OCI-M1 (cell line): ENCODE measurements at regions not wholly inside any gene's neighbourhood (a gene's known extent, or its start where the extent isn't known, plus 50 kb on each side); places are given as distances from the start of the nearest gene placed in this dataset.
"Not testable (repeated sequence)": the region's sequence is repeated elsewhere in the genome, so short reads cannot be mapped to it uniquely, and the experiment has no call there.

Experiments
- DNase-seq: peaks from one replicate; lab custom pipeline; 2025; lab: John Stamatoyannopoulos, UW

DNA sequence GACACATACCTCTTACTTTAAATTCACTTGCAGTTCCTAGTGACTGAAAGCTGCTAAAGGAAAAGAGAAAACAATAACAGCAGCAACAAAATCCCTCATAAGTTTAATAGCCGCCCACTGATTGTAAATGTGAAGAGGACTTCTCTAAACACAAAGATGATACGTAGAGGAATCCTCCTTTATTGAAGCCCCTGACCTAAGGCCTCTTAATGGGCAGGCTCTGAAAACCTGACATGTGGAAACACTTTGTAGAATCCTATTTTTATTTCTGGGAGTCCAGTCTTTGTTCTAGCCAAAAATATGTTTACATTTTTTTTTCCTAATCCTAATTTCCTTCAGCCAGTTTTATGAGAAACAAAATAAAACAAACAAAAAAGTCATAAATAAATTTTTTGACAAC is 1277.7 kb upstream of the CELF4 start:
- DNase-seq = no peak

GRCh38 chr18:38826247-38826646 is 1260.6 kb upstream of the CELF4 start:
- no peak for DNase-seq

DNA sequence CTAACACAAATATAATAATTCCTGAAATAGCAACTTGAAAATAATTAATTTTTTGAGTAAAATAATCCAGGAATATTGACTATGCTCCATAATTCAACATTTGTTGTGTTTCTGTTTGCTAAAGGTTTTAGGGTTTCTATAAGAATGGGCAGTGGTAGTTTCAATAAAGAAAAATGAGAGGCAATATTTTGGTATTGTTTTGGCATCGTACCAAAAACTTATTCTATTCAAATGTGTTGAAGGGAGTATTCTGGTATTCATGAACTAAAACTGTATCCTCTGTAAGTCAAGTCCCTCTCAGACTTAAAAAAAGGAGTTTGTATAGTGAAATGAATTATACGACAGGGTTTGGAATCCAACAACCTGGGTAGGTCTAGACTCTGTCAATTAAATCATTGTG is 1245.6 kb upstream of the CELF4 start:
- DNase-seq = no peak

GRCh38 chr18:38810789-38811188 is 1245.2 kb upstream of the CELF4 start:
- no peak for DNase-seq

DNA sequence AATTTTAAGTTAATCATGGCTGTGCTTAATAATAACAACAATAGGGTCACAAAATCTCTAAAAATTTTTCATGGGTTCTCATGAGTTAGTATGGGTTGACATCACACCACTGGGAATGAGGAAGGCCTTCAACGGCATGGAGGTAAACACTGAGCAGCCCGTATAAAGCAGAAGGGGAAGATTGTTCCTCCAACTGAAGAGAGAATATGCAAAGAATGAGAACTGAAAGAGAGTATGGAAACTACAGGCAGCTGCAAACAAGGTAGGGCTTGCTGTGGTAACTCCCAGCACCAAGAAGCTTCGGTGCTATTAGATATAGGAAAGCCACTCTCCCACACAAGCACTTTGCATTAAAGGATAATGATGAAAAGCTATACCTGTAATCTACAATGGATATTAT is 1242.3 kb upstream of the CELF4 start:
- no peak for DNase-seq

DNA sequence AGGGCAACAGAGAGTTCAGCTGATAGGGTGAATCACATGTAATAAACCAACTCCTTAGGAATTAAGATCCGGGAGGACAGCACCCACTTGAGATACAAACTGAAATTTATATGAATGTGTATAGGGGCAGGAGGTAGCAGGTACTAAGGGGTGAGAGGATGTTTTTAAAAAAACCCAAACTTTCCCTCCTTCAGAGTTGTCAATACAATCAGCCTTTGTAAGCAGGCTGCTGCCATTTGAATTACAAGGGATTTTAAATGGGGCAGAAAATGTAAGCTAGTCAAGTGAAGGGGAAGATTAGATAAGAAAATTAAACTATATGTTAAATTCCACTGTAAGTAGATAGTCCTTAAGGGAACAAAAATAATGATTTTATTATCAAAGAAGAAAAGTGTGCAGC is 1239.7 kb upstream of the CELF4 start:
- no peak for DNase-seq

DNA sequence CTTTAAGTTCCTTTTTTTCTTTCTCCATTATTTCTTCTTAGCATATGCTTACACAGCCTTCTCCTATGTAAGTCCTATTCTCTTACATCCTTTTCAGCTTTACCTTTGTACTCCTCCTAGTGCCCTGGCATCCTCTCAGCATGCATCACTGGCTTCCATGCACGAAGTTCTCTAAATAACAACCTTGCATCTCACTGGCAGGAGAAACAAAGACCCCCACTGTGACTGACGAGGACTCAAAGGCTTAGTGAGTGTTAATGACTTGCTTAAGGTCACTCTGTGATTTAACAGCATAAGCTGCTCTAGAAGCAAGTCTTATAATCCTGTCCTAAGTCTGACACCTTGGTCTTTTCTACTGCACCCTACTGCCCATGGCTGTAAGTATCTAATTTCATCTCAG is 1236.0 kb upstream of the CELF4 start:
- DNase-seq = no peak

DNA sequence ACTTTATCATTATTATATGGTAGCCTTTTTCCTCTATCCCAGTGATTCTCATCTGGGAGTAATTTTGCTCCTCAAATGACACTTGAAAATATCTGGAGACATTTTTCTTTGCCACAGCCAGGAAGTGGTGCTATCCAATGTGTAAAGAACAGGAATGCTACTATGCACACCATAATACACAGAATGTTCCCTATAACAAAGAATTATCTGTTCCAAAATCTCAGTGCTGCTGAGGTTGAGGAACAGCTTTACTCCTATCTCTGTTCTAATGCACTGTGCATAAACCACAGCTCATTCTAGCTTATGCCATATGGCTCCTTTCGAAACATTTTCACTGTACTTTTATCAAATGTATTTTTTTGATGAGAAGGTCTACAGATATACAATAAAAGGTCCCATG is 1231.2 kb upstream of the CELF4 start:
- no peak for DNase-seq

DNA sequence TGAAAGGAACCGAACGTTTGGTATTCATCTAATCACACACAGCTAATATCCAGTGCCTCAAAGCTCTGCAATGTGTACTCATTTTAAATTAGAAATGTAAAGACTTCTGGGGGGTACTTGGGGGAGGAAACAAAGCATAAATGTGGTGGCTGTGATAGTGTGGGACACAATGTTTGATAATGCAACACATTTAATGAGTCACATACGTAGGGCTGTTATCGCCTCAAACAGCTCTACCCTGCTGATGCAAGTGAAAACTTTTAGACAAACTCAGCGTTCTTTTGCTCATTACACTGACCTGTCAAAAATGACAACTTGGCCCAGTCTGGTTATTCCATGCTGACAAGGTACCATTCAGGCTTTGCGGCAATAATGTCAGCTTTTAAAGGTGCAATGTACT is 1227.1 kb upstream of the CELF4 start:
- peak; percentile 95 for DNase-seq

DNA sequence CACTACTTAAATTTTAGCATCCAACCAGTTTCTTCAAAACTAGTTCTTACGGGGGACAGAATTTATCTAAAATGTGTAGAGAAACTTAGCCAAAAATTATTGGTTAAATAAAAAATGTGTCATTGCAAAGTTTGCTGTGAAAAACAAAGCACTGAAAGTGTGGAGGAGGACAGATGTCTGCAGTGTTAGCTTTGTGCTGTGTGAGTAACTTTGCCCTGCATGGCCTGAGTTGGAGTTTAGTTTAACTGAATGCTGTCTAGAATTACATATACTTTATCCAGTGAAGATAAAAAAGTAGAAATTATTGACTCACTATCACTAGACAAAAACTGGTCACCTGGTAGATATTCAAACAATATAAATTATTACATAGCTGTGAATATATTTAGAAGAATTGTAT is 1225.2 kb upstream of the CELF4 start:
- no peak for DNase-seq

DNA sequence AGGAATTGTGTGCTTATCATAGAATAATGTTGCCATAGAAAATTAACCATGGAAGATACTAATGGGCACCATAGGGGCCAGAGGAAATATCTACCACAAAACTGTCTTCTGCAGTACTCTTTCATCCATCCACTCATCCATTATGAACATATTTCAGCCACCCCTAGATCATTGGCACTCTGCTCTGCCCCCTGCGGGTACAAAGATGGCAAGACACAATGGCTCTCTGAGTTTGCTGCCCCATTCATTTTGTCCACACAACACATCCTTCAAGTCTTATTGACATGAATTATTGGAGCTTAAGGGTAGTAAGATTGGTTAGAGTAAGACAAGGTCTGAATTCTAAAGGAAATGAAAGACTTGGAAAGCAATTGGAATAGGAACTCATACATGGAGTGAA is 1224.7 kb upstream of the CELF4 start:
- DNase-seq = peak; percentile 49

DNA sequence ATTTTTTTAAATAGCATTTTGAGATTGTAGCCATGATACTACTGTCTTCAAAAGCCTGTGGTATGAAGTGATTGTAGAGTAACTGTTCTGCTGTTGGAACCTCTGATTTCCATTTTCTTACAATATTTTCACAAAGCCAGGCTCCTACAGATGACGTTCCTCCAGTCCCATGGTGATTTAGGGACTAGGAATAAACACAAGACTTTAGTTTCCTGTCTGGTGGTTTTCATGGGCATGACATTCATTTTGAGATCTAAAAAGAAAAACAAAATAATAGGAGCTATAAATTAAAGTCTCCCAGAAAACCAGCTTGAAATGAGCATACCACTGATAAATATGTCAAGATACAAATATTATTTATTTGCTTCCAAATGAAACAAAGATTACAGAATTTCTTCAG is 1223.5 kb upstream of the CELF4 start:
- DNase-seq = no peak

GRCh38 chr18:38786906-38787305 is 1221.3 kb upstream of the CELF4 start:
- no peak for DNase-seq

DNA sequence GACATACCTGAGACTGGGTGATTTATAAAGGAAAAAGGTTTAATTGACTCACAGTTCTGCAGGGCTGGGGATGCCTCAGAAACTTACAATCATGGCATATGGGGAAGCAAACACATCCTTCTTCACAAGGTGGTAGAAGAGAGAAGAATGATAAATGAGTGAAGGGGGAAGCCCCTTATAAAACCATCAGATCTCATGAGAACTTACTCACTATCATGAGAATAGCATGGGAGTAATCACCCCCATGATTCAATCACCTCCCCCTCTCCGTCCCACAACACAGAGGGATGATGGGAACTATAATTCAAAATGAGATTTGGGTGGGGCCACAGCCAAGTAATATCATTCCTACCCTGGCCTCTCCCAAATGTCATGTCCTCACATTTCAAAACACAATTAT is 1206.0 kb upstream of the CELF4 start:
- DNase-seq = not testable (repeated sequence)

GRCh38 chr18:38768504-38768903 is 1202.9 kb upstream of the CELF4 start:
- DNase-seq = no peak

- no peak for DNase-seq
Observed at GRCh38 chr18:38759457-38759856, 1193.9 kb upstream of the CELF4 start.

DNA sequence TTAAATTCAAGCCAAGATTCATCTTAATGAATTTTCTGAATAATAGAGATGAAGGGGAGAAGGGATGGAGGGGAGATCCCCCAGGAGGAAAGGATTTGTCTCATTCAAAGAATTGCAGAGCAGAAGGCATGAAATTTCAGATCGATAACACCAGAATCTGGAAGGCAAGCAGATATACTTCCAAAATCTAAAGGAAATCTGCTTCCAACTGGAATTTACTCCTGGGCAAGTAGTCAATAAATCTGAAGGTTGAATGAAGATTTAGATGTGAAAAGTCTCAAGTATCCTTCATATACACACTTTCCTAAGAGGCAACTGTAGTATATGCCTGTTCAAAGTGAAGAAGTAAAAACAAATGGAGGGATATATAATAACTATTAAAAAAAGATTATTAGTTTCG is 1190.8 kb upstream of the CELF4 start:
- no peak for DNase-seq

DNA sequence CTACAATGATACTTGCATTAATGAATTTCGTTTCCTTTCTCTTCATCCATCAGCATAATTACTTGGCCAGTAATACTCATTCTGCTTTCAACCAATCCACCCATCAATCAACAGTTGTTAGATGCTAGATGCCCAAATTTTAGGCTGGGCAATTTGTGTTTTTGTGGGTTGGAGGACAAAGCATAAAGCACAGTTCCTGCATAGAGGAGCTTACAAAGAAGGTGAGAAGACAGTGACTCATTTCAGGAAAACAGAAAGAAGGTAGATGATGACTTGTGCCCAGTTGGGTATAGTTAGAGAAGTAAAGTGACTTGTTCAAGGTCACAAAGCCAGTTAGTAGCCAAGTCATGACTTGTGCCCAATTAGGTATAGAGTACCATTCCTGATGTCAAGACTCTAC is 1186.8 kb upstream of the CELF4 start:
- DNase-seq = no peak

DNA sequence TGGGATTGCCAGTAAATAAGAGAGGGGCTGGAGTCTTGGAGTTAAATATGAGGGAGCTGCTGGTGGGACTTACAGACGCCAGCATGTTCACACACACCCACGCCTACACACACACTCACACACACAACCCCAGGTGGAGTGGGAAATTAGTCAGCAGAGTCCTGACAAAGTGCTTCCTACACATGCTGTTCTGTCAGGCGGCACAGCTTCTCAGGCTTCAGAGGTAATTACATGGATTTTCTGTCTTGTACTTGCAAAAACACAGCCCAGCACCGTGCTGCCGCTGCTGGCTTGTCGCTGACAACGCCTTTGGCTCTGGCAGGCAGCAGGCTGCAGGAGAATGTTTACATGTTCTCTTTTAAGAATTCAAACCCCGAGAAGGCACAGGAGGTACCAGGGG is 1186.3 kb upstream of the CELF4 start:
- no peak for DNase-seq

DNA sequence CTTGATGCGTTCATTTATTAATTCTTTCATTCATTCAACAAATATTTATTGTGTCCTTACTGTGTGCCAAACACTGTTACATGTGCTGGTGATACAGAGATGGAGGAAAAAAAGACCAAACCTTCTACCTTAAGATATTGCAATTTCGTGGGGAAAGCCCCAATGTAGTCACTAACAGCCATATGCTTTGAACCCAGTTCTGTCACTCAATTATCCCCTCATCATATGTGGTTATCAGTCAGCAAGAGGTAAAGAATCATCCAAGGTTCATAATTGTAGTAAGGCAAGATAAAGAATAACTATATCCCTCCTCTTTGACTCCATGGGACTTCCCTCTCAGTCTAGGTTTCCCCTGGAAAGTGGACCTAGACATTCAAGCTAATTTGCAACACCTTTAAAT is 1185.6 kb upstream of the CELF4 start:
- no peak for DNase-seq

GRCh38 chr18:38750751-38751150 is 1185.2 kb upstream of the CELF4 start:
- no peak for DNase-seq

DNA sequence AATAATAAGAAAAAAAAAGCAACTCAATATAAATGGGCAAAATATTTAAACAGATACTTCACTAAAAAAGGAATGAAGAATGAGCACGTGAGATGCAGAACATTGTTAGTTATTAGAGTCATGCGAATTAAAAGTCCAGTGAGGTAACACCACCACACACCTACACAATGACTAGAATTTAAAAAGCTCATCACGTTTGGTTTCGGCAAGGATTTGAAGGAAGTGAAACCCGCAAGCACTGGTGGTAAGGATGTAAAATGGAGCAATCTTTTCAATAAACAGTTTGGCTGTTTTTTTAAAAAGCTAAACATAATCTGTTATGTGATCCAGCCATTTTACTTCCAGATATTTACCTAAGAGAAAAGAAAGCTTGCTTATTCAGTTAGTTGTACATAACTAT is 1181.6 kb upstream of the CELF4 start:
- no peak for DNase-seq

GRCh38 chr18:38720181-38720580 is 1154.6 kb upstream of the CELF4 start:
- DNase-seq = not testable (repeated sequence)

- no peak for DNase-seq
Observed at GRCh38 chr18:38718365-38718901, 1152.8 kb upstream of the CELF4 start.

GRCh38 chr18:38709122-38709521 is 1143.5 kb upstream of the CELF4 start:
- DNase-seq = no peak
